Body of pancreas (tissue), 4 donors: ENCODE measurements at regions not wholly inside any gene's neighbourhood (a gene's known extent, or its start where the extent isn't known, plus 50 kb on each side); places are given as distances from the start of the nearest gene placed in this dataset.

Source experiments
- POLR2A ChIP-seq, 3 donors: fragments of 450-650 bp; IDR thresholded peaks; one replicate each; pipeline ENCODE4 v1.6.1; 2016; ENCODE audit warnings: antibody characterized with exemption in 3 of 3, mild to moderate bottlenecking in 2 of 3
- TF ChIP-seq, protein P1 (sequence below), 7 experiments: fragments of 450-650 bp in 4 of 7; fragments of 200-600 bp in 3 of 7; sonication (generic) in 3 of 7; IDR thresholded peaks; one replicate each; pipeline ENCODE4 v1.5.1; 2016 to 2019; ENCODE audit warnings: antibody characterized with exemption in 7 of 7

DNA sequence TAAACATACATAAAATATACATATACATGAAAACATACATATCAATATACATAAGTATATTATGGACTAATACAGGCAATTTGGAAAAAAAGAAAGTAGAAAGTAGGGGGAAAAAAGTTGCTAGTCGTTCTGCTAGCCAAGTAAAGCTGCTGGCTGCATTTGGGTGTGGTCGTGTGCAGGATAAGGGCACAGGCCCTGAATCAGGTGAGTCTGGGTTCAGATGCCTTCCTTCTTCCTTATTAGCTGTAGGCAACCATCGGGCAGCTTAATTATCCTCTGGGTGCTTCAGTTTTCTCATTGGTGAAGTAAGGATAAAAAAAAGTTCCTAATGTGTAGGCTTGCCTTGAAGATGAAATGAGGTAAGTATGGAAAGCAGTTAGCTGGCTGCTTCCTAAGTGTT lies 59.2 kb upstream of the SPRY4 start:
- TF ChIP-seq, protein P1, sequence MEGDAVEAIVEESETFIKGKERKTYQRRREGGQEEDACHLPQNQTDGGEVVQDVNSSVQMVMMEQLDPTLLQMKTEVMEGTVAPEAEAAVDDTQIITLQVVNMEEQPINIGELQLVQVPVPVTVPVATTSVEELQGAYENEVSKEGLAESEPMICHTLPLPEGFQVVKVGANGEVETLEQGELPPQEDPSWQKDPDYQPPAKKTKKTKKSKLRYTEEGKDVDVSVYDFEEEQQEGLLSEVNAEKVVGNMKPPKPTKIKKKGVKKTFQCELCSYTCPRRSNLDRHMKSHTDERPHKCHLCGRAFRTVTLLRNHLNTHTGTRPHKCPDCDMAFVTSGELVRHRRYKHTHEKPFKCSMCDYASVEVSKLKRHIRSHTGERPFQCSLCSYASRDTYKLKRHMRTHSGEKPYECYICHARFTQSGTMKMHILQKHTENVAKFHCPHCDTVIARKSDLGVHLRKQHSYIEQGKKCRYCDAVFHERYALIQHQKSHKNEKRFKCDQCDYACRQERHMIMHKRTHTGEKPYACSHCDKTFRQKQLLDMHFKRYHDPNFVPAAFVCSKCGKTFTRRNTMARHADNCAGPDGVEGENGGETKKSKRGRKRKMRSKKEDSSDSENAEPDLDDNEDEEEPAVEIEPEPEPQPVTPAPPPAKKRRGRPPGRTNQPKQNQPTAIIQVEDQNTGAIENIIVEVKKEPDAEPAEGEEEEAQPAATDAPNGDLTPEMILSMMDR (IDR thresholded peaks at IDR 0.05) = no peak
- TF ChIP-seq POLR2A (IDR thresholded peaks at IDR 0.05) = no peak
